ENCODE measurements at regions not wholly inside any gene's neighbourhood (a gene's known extent, or its start where the extent isn't known, plus 50 kb on each side); places are given as distances from the start of the nearest gene placed in this dataset.

DNA sequence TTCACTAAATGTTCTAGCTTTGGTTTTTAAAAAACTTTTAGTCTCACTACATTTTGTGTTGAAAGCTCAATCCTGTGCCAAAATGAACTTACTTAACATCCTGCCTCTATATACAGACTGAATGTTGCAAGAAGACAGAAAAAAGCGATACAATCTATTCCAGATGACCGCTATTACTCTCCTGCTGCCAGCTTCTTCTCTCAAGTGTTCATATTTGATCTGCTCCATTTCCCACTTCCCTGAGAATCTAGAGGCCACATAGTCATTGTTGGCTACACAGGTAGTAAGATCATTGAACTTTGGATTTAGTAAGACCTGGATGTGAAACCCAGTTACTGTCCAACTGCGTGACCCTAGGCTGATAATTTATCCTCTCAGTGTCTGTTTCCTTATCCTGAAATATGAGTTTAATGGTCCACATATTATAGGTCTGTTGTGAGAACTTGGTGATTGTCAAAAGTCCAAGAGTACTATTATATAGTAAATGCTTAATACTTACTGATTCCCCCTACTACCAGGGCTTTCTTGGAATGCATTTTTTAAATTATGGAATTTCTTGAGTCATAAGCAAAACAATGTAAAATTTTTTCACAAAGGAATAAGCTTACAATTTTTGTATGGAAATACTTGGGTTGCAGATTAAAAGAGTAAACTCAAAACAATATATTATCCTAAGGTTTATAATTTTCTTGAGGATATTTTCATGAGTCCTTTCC is 976.8 kb upstream of the ADGRL3 start:
- no peak overlapping the region for H4K91ac ChIP-seq (replicated peaks; ENCODE audit: insufficient read length, low read length)
- no peak overlapping the region for H2BK20ac ChIP-seq (ENCODE audit: low read length)
- H3K9me3 ChIP-seq (ENCODE audit: insufficient read depth in 2 of 2, low read depth in 1 of 2, low read length in 1 of 2), result no peaks in the 10 kb centered on the region
- H3K79me2 ChIP-seq (ENCODE audit: control insufficient read depth in 1 of 2, insufficient read depth in 2 of 2, low read length in 2 of 2), result no peaks in the 10 kb centered on the region
- no peak overlapping the region for H3K9ac ChIP-seq (replicated peaks in 1 of 4; ENCODE audit: extremely low read depth in 1 of 4, low read depth in 3 of 4, low read length in 3 of 4)
- H3K14ac ChIP-seq (ENCODE audit: insufficient read length), result no peak overlapping the region
- H2BK12ac ChIP-seq (ENCODE audit: low read depth, low read length), result no peak overlapping the region
- DNase-seq (ENCODE audit: low read depth in 1 of 2, low spot score in 2 of 2) (no peak), FAIRE-seq (no peak)
- no peak overlapping the region for H3K18ac ChIP-seq (ENCODE audit: extremely low read depth, low read length)
- H4K8ac ChIP-seq (ENCODE audit: extremely low read depth, insufficient read depth, low read length), result no peak overlapping the region
- H3K56ac ChIP-seq (replicated peaks; ENCODE audit: insufficient read length, low read depth, low read length), result no peak overlapping the region
- no peak overlapping the region for H2AFZ ChIP-seq (ENCODE audit: low read length)
- H3K36me3 ChIP-seq (ENCODE audit: control insufficient read depth in 2 of 4, insufficient read depth in 4 of 4, low read length in 3 of 4), result no peaks in the 10 kb centered on the region
- no peaks in the 10 kb centered on the region for H3K79me1 ChIP-seq (ENCODE audit: low read depth, low read length)
- H3K23ac ChIP-seq (ENCODE audit: insufficient read length), result no peak overlapping the region
- 98% methylated on average over 3 of the region's 3 CpGs; no CpG with 5 or more reads in 1 of the 2 experiments for WGBS, 2 experiments (ENCODE audit: extremely low coverage in 1 of 2, insufficient coverage in 1 of 2, insufficient read length in 1 of 2, insufficient replicate concordance in 2 of 2, low coverage in 1 of 2, low lambda C conversion rate in 2 of 2, missing lambda C conversion rate in 1 of 2)
- ChIA-PET POLR2A (ENCODE audit: partially characterized antibody) (no interaction called here), CTCF (ENCODE audit: partially characterized antibody) (interaction anchor here (0.6 to 1.6 kb wide), 2 partner anchors 15 to 428 kb away, joined by 4 to 5 read pairs; no protein-coding TSS in a partner anchor)
- no peaks in the 10 kb centered on the region for H3K4me1 ChIP-seq (replicated peaks in 1 of 4; ENCODE audit: control insufficient read depth in 3 of 4, insufficient read depth in 4 of 4, low read length in 3 of 4)
- no peak overlapping the region for H3K4ac ChIP-seq (replicated peaks; ENCODE audit: insufficient read length, low read depth, low read length)
- no peak overlapping the region for H4K5ac ChIP-seq (ENCODE audit: insufficient read length, low read depth, low read length)
- no peak overlapping the region for H2AK5ac ChIP-seq (ENCODE audit: low read depth, low read length)
- H3K23me2 ChIP-seq (ENCODE audit: low read depth, low read length), result no peaks in the 10 kb centered on the region
- H2BK5ac ChIP-seq (ENCODE audit: low read depth, low read length), result no peak overlapping the region
- no peak overlapping the region for H3K27ac ChIP-seq (ENCODE audit: low read depth, low read length)
- no peaks in the 10 kb centered on the region for H4K20me1 ChIP-seq (replicated peaks in 1 of 2; ENCODE audit: control insufficient read depth in 1 of 2, insufficient read depth in 2 of 2, low read length in 2 of 2)
- no peaks in the 10 kb centered on the region for H3K27me3 ChIP-seq (replicated peaks in 1 of 4; ENCODE audit: control insufficient read depth in 3 of 4, extremely low read depth in 1 of 4, insufficient read depth in 3 of 4, low read length in 3 of 4)
- no peak overlapping the region for H2BK120ac ChIP-seq (replicated peaks; ENCODE audit: low read depth, low read length)
- H2BK15ac ChIP-seq (ENCODE audit: low read length), result no peak overlapping the region
- no peak overlapping the region for H3K4me2 ChIP-seq (ENCODE audit: insufficient read depth in 1 of 2, low read depth in 2 of 2, low read length in 2 of 2)
- H3K4me3 ChIP-seq (ENCODE audit: extremely low read depth in 1 of 4, insufficient read depth in 2 of 4, low read depth in 3 of 4, low read length in 4 of 4), result no peak overlapping the region
- TF ChIP-seq GTF2F1 (IDR thresholded peaks at IDR 0.05; ENCODE audit: borderline replicate concordance, low read depth, low read length) (no peak), SRF (IDR thresholded peaks at IDR 0.05; ENCODE audit: low read depth, low read length) (no peak), USF2 (IDR thresholded peaks at IDR 0.05; ENCODE audit: low read length) (no peak), RFX5 (IDR thresholded peaks at IDR 0.05; ENCODE audit: borderline replicate concordance, low read depth, low read length) (no peak), SIRT6 (IDR thresholded peaks at IDR 0.05; ENCODE audit: low read length) (no peak), CBX8 (IDR thresholded peaks at IDR 0.05; ENCODE audit: borderline replicate concordance, low read depth, low read length) (no peak), CHD1 (IDR thresholded peaks at IDR 0.05; ENCODE audit: low read depth, low read length) (no peak), CTBP2 (IDR thresholded peaks at IDR 0.05; ENCODE audit: borderline replicate concordance, insufficient read depth, insufficient read length, low read length) (no peak), SP4 (IDR thresholded peaks at IDR 0.05; ENCODE audit: low read length) (no peak), SP2 (IDR thresholded peaks at IDR 0.05; ENCODE audit: low read length) (no peak), ATF3 (IDR thresholded peaks at IDR 0.05; ENCODE audit: insufficient read depth, low read depth, low read length) (no peak)
- TF ChIP-seq, protein P1, sequence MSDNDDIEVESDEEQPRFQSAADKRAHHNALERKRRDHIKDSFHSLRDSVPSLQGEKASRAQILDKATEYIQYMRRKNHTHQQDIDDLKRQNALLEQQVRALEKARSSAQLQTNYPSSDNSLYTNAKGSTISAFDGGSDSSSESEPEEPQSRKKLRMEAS (IDR thresholded peaks at IDR 0.05), result no peak
